Pons (tissue), 1 donor: ENCODE measurements at regions not wholly inside any gene's neighbourhood (a gene's known extent, or its start where the extent isn't known, plus 50 kb on each side); places are given as distances from the start of the nearest gene placed in this dataset.

Experiments used
- DNase-seq: peaks from one replicate; pipeline ENCODE4 v3.0.0-alpha.2; 2016; ENCODE audit warnings: low spot score

DNA sequence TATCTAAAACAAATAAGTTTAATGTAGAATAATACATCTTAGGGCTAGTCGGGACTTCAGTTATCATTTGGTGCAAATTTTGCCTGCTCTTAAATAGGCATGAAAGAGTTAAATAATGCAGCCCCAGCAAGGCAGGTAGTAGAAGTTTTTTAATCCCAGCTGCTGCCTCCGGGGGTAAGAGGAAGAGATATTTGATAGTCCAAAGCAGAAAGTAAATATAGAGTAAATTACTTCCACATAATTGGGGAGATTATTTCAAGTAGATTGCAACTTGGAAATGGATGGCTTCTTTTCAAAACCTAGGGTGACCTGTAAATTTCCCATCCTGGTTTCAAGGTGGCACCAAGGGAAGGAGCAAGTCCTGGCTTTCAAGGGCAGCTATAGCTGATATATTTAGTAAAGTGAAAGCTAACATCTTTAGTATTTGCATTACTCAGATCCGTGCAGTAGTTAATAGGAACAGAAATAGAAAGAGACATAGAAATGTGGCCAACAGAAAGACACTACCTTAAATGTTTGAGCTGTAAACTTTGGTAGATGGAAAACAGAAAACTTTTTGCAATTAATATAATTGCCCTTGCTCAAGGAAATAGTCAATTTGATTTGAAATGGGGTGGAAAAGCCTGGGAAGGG lies 109.1 kb downstream of the LMO4 start:
- DNase-seq: no peak

- DNase-seq: no peak
Observed at GRCh38 chr1:87439821-87440220, 111.1 kb downstream of the LMO4 start.

- no peak for DNase-seq
Observed at GRCh38 chr1:87449348-87449963, 120.8 kb downstream of the LMO4 start.

DNA sequence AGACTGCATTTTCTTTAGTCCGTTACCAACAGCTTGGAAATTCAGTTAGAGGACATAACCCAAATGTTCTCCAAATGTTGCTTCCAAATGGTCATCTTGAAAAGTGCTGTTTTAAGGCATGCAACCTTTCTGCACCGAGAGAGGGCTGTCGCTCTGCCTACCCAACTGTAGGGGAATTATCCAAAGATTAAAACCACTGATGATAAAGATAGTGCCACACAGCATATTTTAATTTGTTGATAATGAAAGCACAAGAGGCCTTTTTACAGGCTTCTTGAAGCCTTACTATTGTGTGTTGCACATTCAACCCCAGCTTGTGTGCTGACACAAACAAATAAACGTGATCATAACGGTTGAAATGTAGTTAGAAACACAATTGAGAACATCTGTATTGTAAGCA lies 121.5 kb downstream of the LMO4 start:
- no peak for DNase-seq

- no peak for DNase-seq
Observed at GRCh38 chr1:87450615-87451209, 122.0 kb downstream of the LMO4 start.

GRCh38 chr1:87451229-87451920 lies 122.7 kb downstream of the LMO4 start:
- no peak for DNase-seq

DNA sequence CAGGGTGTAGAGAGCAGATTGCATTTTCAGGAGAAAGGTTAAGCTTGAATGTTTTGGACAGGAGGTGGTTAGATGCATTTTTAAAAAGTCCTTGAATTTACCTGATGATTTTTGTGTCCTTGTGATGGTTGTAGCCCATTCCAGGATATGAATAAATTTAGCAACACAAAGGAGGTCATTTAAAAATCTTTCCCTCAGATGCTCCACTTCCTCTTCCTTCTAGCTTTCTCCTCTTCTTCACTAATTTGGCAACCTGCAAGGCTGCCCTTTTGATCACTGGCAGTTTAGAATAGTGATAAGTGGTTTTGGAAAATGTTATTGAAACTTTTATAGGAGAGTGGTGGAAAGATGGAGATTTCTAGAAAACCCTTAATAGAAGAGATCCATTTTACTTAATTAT lies 124.0 kb downstream of the LMO4 start:
- no peak for DNase-seq

DNA sequence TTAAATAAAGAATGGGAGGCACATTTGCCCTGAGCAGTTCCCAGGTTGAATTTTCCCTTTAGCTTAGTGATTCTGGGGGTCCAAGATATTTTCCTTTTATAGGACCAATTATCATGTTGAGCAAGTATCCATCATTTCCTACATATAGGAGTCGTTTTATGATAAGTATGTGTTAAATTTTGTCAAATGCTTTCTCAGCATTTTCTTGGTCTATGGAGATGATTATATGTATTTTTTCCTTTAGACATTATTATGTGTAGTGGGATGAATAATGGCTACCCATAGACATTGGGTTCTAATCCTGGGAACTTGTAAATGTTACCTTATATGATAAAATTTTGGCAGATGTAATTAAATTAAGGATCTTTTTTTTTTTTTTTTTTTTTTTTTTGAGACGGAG lies 128.7 kb downstream of the LMO4 start:
- DNase-seq: no peak

- no peak for DNase-seq
Observed at GRCh38 chr1:87462894-87463293, 134.2 kb downstream of the LMO4 start.

- DNase-seq: no peak
Observed at GRCh38 chr1:87464022-87464490, 135.4 kb downstream of the LMO4 start.

DNA sequence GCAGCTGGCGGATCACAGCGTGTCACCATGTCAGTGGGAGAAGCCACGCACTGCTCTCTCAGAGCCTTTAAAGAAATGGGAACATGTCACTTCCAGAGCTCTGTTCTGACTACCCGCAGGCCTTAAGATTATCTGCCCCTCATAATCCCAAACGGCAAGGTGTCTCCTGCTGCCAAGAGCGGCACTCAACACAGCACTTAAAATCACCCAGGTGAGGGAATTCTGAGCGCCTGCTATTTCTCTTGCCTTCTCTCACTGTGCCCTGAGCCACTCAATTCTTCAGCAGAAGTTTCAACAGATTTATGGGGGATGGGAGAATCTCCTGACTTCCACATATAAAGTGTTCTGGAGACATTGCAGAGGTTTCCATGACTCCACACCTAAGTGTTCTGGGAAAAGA lies 137.9 kb downstream of the LMO4 start:
- no peak for DNase-seq

DNA sequence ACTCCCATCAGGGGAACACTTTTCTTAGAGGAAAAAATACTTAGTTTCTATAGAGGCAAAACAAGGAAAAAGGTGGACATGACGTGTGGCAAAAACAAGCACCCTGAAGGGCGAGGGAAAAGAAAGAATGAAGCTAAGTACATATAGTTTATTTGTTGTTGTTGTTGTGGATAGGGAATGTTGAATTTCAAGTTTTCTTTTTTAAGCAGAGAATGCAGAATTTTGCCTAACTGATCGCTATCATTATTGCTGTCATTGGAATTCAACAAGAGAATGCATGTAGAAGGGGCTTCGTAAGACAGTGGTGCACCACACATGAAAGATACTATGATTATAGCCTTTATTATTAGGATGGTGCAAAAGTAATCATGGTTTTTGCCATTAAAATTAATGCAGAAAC lies 144.0 kb downstream of the LMO4 start:
- no peak for DNase-seq

DNA sequence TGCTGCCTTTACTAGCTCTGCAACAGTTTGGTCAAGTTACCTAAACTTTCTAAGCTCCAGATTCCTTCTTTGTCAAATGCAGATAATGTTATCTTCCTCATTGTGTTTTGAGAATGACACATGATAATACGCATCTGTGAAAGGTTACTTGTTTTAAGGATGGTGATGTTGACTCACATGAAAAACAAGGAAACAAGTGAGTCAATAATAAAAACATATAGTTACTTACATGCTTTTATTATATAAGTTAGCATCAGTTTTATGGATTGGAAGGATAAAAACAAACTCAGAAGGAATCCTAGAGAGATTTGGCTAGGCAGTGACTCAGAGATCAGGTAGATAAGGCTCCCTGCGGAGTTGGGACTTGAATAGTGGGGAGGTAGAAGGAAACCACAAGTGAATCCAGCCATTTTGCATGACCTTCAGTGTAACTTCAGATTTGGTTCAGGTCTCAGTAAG lies 144.6 kb downstream of the LMO4 start:
- no peak for DNase-seq

DNA sequence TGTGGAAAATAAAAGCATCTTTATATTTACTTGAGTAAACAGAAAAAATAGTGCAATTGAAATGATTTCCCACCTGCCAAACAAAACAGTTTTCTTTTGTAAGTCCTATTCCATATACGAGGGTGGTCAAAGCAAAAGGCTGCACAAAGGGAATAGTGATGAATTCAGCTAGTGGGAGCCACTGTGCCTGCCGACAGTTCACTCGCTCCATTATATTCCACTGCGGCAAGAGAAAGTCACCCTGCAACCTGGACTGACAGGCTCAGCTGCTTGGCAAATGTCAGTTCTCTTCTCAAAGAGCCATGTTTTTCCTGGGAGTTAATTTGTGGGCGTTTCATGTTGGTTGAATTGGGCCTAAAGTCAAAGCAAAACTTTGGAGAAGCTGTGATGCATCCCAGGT lies 145.4 kb downstream of the LMO4 start:
- peak; percentile 71 for DNase-seq

- peak; percentile 58 for DNase-seq
Observed at GRCh38 chr1:87478231-87478630, 149.6 kb downstream of the LMO4 start.

- DNase-seq: no peak
Observed at GRCh38 chr1:87495147-87495546, 166.5 kb downstream of the LMO4 start.

DNA sequence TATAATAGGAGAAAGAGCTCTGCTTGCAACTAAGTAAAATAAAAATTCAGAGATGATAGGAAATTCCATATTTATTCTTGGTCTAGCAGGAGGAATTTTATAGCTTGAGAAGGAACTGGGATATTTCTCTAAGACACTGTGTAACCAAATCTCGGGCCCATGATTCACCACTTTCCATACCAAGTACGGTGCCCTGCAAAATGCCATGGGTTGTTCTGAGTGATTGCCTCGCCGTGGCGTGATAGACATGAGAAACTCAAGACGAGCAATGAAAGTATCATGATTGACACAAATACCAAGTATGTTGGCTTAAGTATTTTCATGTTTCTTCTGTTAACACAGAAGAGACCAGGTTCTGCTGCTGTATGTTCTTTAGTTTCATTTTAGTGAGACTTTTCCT lies 167.2 kb downstream of the LMO4 start:
- DNase-seq: no peak

DNA sequence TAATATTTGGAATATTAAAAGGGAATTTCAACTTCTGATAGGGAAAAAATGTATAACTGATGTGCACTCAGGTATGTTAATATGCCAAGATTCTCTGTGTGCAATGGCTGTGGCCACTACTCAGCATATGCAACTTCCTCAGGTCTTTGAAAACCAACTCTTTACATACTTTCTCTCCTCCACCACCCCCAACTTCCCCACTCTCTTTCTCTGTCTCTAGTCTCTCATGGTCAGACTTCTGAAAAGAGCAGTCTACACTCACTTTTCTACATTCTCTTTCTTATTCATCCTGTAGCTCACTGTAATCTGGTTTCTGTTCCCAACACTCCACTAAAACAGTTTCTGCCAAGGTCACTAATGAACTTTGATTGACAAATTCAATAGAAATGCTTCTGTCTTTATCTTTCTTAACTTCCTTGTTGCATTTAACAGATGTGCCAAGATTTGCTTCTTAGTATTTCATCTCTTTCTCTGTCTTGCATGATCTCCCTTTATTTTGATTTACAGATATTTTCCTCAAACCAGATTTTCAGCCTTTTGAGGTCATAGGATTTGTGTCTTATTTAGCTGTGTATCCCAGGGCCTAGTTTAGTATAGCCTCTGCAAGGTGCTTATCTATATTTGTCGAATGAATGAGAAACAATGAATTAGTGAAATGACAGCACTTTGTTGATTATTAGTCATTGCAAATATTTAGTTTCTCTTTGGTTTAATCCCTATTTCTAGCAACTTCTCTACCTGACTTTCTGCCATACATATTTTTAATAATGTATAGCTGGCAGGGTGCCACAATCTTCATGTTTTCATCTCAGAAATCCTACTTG lies 168.9 kb downstream of the LMO4 start:
- DNase-seq: no peak

DNA sequence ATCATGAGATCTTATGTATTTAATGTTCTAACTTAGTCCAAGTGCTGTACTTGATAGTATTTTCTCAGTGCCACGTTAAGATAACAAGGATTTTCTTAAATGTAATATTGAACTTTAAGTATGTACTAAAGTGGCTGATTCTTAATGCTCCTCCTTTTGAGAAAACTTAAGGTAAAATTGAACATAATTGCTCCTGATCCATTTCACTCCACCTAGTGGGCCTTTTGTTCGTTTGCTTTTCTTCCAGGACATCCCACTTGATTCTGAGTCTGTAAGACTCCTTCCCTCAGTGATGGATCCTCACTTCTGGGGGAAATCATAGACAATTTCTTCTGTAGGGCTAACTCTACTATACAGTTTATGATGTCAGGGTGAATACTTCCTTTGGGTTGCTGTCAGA lies 173.1 kb downstream of the LMO4 start:
- no peak for DNase-seq

DNA sequence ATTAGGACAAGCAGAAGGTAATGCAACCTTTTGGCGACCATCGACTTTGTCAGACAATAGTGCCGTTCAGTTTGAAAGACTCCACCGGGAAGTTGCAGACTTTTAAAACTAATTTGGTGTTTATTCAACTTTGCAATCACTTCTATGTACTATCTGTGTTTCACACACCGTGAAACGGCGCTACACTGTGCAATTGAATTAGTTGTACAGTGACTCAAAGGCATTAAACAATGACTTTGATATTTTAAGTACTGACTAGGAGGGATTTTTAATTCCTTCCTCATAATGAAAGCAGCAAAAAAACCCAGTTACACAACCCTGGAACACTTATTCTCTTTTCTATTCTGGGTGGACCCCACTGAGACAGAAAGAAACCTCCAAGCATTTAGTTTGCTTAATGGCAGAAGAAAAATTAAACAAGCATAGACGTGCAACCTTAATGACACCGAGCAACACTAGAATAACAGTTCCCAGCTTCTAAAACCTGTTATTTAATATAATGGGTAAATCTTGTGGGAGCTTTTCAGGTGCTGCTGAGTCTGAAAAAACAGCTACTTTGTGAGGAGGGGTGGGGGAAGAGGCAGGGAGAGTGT lies 176.8 kb downstream of the LMO4 start:
- no peak for DNase-seq

DNA sequence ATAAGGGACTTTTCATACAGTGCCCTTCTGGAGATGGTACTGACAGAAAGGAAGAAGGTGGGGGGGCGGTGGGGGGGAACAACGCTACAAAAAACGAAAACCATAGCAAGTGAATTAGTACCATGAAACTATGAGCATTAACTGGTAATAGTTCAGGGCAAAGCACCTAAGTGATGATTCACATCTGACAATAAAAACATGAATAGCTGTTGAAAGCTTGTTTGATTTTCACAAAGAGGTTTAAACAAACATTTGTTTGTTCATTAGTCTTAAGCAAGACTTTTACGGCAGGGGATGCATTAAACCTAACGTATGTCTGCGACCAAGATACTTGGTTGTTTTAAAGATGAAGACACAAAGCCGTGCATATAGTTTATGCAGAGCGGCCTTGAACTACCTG lies 177.5 kb downstream of the LMO4 start:
- no peak for DNase-seq
